HEK293T (cell line): ENCODE measurements at regions not wholly inside any gene's neighbourhood (a gene's known extent, or its start where the extent isn't known, plus 50 kb on each side); places are given as distances from the start of the nearest gene placed in this dataset.

Experiments used
- BHLHE40 ChIP-seq: fragments of 450-650 bp; IDR thresholded peaks from 2 replicates; pipeline ENCODE4 v1.6.1; 2016; ENCODE audit warnings: mild to moderate bottlenecking, moderate library complexity, borderline replicate concordance
- CTBP1 ChIP-seq: fragments of 450-650 bp; IDR thresholded peaks from 2 replicates; pipeline ENCODE4 v1.6.1; 2016; ENCODE audit warnings: borderline replicate concordance
- ELF4 ChIP-seq: fragments of 450-650 bp; IDR thresholded peaks from 2 replicates; pipeline ENCODE4 v1.6.1; 2017; ENCODE audit warnings: antibody characterized with exemption
- FOXA1 ChIP-seq: fragments of 450-650 bp; IDR thresholded peaks from 2 replicates; pipeline ENCODE4 v1.6.1; 2016; ENCODE audit warnings: mild to moderate bottlenecking
- FOXM1 ChIP-seq: fragments of 450-650 bp; IDR thresholded peaks from 2 replicates; pipeline ENCODE4 v1.6.1; 2017; ENCODE audit warnings: mild to moderate bottlenecking, borderline replicate concordance
- HDGF ChIP-seq: fragments of 450-650 bp; IDR thresholded peaks from 2 replicates; pipeline ENCODE4 v1.6.1; 2017; ENCODE audit warnings: antibody characterized with exemption, borderline replicate concordance
- L3MBTL2 ChIP-seq: fragments of 450-650 bp; conservative IDR thresholded peaks from 2 replicates; pipeline ENCODE4 v1.6.1; 2016; ENCODE audit warnings: mild to moderate bottlenecking
- NFRKB ChIP-seq: fragments of 450-650 bp; IDR thresholded peaks from 2 replicates; pipeline ENCODE4 v1.6.1; 2016; ENCODE audit warnings: mild to moderate bottlenecking, moderate library complexity
- SP1 ChIP-seq: fragments of 450-650 bp; IDR thresholded peaks from 2 replicates; pipeline ENCODE4 v1.6.1; 2017
- SUZ12 ChIP-seq: fragments of 450-650 bp; IDR thresholded peaks from 2 replicates; pipeline ENCODE4 v1.6.1; 2016; ENCODE audit warnings: mild to moderate bottlenecking
- TARDBP ChIP-seq: fragments of 450-650 bp; IDR thresholded peaks from 2 replicates; pipeline ENCODE4 v1.6.1; 2016
- ZNF384 ChIP-seq: fragments of 450-650 bp; IDR thresholded peaks from 2 replicates; pipeline ENCODE4 v1.6.1; 2016

DNA sequence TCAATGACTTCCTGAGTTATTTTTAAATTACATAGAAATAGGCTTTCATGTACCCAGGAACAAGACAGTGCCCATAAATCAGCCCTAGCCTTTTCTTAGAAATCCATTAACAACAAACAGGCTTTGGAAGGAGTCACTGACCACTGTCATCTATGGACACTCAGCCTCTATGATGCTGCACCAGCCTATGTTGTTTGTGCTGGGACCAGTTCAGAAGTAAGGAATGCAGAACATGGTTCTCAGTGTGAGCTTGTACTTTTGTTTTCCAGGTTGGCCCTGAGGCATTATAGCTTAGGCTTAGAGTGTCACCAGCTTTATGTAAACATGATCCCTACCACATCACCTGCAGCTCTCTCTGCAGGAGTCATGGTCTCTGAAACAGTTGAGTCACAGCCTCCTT, 335.7 kb upstream of the CDH7 start:
- TF ChIP-seq ELF4: no peak
- TF ChIP-seq SUZ12: no peak
- no peak for TF ChIP-seq ZNF384
- no peak for TF ChIP-seq SP1
- no peak for TF ChIP-seq L3MBTL2
- TF ChIP-seq HDGF: no peak
- no peak for TF ChIP-seq FOXM1
- TF ChIP-seq BHLHE40: no peak
- TF ChIP-seq CTBP1: no peak
- TF ChIP-seq NFRKB: no peak
- TF ChIP-seq FOXA1: no peak
- TF ChIP-seq TARDBP: no peak
